ENCODE measurements at regions not wholly inside any gene's neighbourhood (a gene's known extent, or its start where the extent isn't known, plus 50 kb on each side); places are given as distances from the start of the nearest gene placed in this dataset.

DNA sequence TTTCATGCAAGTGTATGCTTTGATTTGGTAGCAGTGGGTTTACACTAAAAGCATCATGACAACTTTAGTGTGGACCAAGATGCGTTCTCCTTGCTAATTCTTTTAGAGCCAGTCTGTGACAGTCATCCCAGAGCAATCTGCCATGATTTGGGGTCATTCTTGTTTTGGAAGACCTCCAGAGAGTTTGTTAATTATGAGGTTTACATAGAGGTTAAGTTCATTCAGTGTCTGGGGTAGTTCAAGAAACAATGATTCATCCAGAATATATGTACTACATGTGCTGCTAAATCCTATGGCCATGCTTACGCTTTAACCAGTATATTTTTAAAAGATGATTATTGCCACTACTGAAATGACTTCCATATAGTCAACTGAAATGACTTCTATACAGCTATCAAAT lies 328.5 kb upstream of the AGA start:
- TF ChIP-seq FOXP2 (optimal IDR thresholded peaks at IDR 0.05; ENCODE audit: control extremely low read depth, extremely low read length, insufficient read depth): no peak
- no peak for TF ChIP-seq EZH2 (IDR thresholded peaks at IDR 0.05)
- TF ChIP-seq POLR2AphosphoS5 (IDR thresholded peaks at IDR 0.05; ENCODE audit: borderline replicate concordance, low read depth, low read length): no peak
- Histone ChIP-seq H3K9me3 (ENCODE audit: low read depth, low read length) (no peaks in the 10 kb centered on the region), H3K36me3 (ENCODE audit: insufficient read depth, low read length) (no peaks in the 10 kb centered on the region), H3K4me3 (no peak overlapping the region), H3K27ac (no peak overlapping the region), H3K9ac (ENCODE audit: insufficient read length) (no peak overlapping the region)
- DNase-seq (ENCODE audit: low read depth, low spot score): no peak

DNA sequence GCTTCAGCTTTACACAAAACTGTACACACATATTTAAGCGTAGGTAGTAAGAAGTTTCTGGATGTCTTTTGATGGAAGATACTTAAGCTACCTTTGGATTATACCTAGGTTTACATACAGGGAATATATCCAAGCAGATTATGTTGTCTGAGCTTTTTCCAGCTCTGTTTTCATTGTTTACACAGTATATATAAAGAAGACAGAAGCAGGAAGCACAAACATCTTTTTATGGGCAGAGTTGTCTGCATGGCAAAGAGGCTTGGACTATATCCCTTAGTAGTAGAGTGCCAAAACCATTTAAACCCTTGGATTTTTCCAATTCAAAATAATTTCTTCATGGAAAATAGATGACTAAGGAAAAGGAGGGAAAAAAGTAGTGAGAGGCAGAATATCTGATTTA lies 329.4 kb upstream of the AGA start:
- DNase-seq (ENCODE audit: low read depth, low spot score): no peak
- TF ChIP-seq FOXP2 (optimal IDR thresholded peaks at IDR 0.05; ENCODE audit: control extremely low read depth, extremely low read length, insufficient read depth): no peak
- no peak for TF ChIP-seq POLR2AphosphoS5 (IDR thresholded peaks at IDR 0.05; ENCODE audit: borderline replicate concordance, low read depth, low read length)
- no peak for TF ChIP-seq EZH2 (IDR thresholded peaks at IDR 0.05)
- Histone ChIP-seq H3K9me3 (ENCODE audit: low read depth, low read length) (no peaks in the 10 kb centered on the region), H3K9ac (ENCODE audit: insufficient read length) (no peak overlapping the region), H3K27ac (no peak overlapping the region), H3K36me3 (ENCODE audit: insufficient read depth, low read length) (no peaks in the 10 kb centered on the region), H3K4me3 (no peak overlapping the region)

DNA sequence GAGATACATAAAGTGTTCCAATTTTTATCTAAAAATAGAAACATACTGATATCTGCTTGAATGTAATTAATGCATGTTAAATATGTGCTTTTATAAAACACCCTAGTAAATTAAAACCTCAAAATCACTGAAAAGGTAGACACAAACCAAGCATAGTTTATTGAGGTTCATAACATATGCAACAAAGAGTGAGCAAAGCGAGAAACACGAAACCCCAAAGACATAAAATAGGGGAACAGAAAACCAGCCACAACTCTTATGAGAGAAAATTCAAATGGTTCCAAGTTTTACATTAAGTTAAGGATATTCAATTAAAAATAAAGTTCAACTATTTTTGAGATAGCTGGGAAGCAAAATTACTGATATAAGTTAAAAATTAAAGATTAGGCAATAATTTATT lies 336.4 kb upstream of the AGA start:
- Histone ChIP-seq H3K9ac (ENCODE audit: insufficient read length) (no peak overlapping the region), H3K4me3 (no peak overlapping the region), H3K27ac (no peak overlapping the region), H3K36me3 (ENCODE audit: insufficient read depth, low read length) (no peaks in the 10 kb centered on the region), H3K9me3 (ENCODE audit: low read depth, low read length) (no peaks in the 10 kb centered on the region)
- no peak for DNase-seq (ENCODE audit: low read depth, low spot score)
- TF ChIP-seq POLR2AphosphoS5 (IDR thresholded peaks at IDR 0.05; ENCODE audit: borderline replicate concordance, low read depth, low read length) (no peak), FOXP2 (optimal IDR thresholded peaks at IDR 0.05; ENCODE audit: control extremely low read depth, extremely low read length, insufficient read depth) (no peak), EZH2 (IDR thresholded peaks at IDR 0.05) (no peak)

DNA sequence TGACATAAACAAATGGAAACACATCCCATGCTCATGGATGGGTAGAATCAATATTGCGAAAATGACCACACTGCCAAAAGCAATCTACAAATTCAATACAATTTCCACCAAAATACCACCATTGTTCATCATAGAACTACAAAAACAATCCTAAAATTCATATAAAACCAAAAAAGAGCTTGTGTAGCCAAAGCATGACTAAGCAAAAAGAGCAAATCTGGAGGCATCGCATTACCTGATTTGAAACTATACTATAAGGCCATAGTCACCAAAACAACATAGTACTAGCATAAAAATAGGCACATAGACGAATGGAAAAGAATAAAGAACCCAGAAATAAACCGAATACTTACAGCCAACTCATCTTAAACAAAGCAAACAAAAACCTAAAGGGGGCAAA lies 342.8 kb upstream of the AGA start:
- TF ChIP-seq POLR2AphosphoS5 (IDR thresholded peaks at IDR 0.05; ENCODE audit: borderline replicate concordance, low read depth, low read length): no peak
- no peak overlapping the region for H3K27ac ChIP-seq
- H3K9ac ChIP-seq (ENCODE audit: insufficient read length): no peak overlapping the region
- no peak for DNase-seq (ENCODE audit: low read depth, low spot score)
- no peaks in the 10 kb centered on the region for H3K36me3 ChIP-seq (ENCODE audit: insufficient read depth, low read length)
- H3K4me3 ChIP-seq: no peak overlapping the region
- H3K9me3 ChIP-seq (ENCODE audit: low read depth, low read length): no peaks in the 10 kb centered on the region

DNA sequence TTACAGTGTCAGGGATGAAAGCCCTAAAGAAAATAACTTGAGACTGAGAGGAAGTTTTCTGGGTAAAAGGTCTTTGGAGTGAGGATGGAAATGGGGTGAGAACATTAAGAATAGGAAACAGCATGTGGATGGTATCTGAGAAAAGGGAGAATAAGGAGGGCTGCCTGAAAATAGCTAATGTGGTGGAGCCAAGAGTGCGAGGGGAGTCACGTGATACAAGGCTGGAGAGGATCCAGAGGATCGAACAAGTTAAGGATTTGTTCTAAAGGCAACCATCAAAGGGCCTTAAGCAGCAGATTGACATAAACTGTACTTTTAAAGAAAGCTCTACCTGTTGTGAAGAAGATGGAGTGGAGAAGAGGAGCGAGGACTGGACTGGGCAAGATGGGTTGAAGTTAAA lies 347.4 kb upstream of the AGA start:
- Histone ChIP-seq H3K9ac (ENCODE audit: insufficient read length) (no peak overlapping the region), H3K4me3 (no peak overlapping the region), H3K27ac (no peak overlapping the region), H3K36me3 (ENCODE audit: insufficient read depth, low read length) (no peaks in the 10 kb centered on the region), H3K9me3 (ENCODE audit: low read depth, low read length) (no peaks in the 10 kb centered on the region)
- no peak for TF ChIP-seq POLR2AphosphoS5 (IDR thresholded peaks at IDR 0.05; ENCODE audit: borderline replicate concordance, low read depth, low read length)
- TF ChIP-seq EZH2 (IDR thresholded peaks at IDR 0.05): no peak
- TF ChIP-seq FOXP2 (optimal IDR thresholded peaks at IDR 0.05; ENCODE audit: control extremely low read depth, extremely low read length, insufficient read depth): no peak
- no peak for DNase-seq (ENCODE audit: low read depth, low spot score)

DNA sequence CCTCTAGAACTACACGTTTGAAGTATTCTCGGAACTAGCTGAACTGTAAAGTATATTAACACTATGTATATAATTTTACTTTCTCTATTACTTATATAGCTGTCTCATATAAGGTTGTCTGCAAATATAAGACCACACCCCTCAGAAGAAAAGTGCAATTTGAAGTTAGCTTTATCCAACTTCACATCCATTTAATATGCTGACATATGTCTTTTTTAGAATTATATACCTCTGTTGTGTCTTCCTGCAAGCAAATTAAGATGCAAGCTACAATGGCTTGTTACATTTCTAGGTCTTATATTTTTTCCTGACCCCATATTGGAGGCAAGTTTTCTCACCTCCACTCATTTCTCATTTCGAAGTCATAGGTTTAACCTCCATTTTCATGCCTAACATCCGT lies 349.0 kb upstream of the AGA start:
- Histone ChIP-seq H3K36me3 (ENCODE audit: insufficient read depth, low read length) (no peaks in the 10 kb centered on the region), H3K9me3 (ENCODE audit: low read depth, low read length) (no peaks in the 10 kb centered on the region), H3K27ac (no peak overlapping the region), H3K9ac (ENCODE audit: insufficient read length) (no peak overlapping the region), H3K4me3 (no peak overlapping the region)
- no peak for TF ChIP-seq EZH2 (IDR thresholded peaks at IDR 0.05)
- TF ChIP-seq FOXP2 (optimal IDR thresholded peaks at IDR 0.05; ENCODE audit: control extremely low read depth, extremely low read length, insufficient read depth): no peak
- no peak for TF ChIP-seq POLR2AphosphoS5 (IDR thresholded peaks at IDR 0.05; ENCODE audit: borderline replicate concordance, low read depth, low read length)
- no peak for DNase-seq (ENCODE audit: low read depth, low spot score)

DNA sequence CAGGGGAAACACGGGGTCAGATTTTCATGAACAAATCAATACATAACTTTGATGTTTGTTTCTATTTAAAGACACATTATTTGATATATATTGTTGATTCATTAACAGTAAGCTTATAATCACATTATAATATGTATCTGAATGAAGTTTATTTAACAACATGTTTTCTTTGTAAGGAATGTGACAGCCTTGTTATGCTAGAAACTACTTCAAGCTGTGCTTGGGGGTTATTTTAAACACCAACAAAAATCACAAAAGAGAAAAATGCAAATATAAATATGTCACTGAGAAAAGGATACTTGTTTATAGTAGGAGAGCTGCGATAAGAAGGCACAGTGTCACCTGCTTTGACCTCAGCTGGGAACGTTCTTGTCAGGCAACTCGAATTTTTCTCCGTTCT lies 354.6 kb upstream of the AGA start:
- Histone ChIP-seq H3K9me3 (ENCODE audit: low read depth, low read length) (no peaks in the 10 kb centered on the region), H3K9ac (ENCODE audit: insufficient read length) (no peak overlapping the region), H3K27ac (no peak overlapping the region), H3K36me3 (ENCODE audit: insufficient read depth, low read length) (no peaks in the 10 kb centered on the region), H3K4me3 (no peak overlapping the region)
- no peak for DNase-seq (ENCODE audit: low read depth, low spot score)
- TF ChIP-seq FOXP2 (optimal IDR thresholded peaks at IDR 0.05; ENCODE audit: control extremely low read depth, extremely low read length, insufficient read depth) (no peak), POLR2AphosphoS5 (IDR thresholded peaks at IDR 0.05; ENCODE audit: borderline replicate concordance, low read depth, low read length) (no peak), EZH2 (IDR thresholded peaks at IDR 0.05) (no peak)

DNA sequence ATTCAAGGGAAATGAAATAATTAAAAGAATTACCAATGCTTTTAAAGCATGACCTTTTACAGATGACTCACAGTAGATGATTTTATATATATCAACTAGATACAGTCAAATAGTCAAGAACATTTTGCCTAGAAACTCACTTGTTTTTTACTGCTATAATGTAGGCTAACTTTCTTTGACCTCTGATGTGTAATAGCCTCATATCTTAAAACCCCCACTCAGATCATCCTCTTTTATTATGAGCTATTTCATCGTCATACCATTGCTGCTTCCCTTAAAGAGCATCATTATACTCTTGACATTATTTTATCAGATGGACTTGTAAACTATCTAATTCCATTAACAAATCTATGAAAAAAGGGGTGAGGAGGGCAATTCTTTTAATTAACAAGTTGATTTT lies 355.9 kb upstream of the AGA start:
- no peak for TF ChIP-seq FOXP2 (optimal IDR thresholded peaks at IDR 0.05; ENCODE audit: control extremely low read depth, extremely low read length, insufficient read depth)
- no peak for TF ChIP-seq POLR2AphosphoS5 (IDR thresholded peaks at IDR 0.05; ENCODE audit: borderline replicate concordance, low read depth, low read length)
- no peak for TF ChIP-seq EZH2 (IDR thresholded peaks at IDR 0.05)
- Histone ChIP-seq H3K9me3 (ENCODE audit: low read depth, low read length) (no peaks in the 10 kb centered on the region), H3K27ac (no peak overlapping the region), H3K36me3 (ENCODE audit: insufficient read depth, low read length) (no peaks in the 10 kb centered on the region), H3K4me3 (no peak overlapping the region), H3K9ac (ENCODE audit: insufficient read length) (no peak overlapping the region)
- DNase-seq (ENCODE audit: low read depth, low spot score): no peak

DNA sequence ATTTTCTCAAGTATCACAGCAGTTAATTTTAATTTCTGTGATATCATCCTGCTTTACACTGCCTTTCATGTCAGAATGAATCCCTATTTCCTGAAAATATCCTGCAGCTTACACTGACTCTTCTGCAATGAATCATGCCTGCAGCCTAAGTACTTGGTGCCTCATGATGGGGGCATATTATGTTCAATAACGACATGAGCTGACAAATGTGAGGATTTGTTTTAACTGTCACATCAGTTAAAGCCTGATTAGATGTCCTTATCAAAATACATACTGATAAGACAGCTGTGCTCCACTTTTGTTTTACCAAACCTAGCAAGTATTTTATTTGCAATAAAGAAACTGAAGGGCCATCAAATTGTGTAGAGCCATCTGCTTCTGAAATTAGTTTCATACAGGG lies 359.9 kb upstream of the AGA start:
- H3K27ac ChIP-seq: no peak overlapping the region
- no peak overlapping the region for H3K4me3 ChIP-seq
- no peaks in the 10 kb centered on the region for H3K36me3 ChIP-seq (ENCODE audit: insufficient read depth, low read length)
- DNase-seq (ENCODE audit: low read depth, low spot score): no peak
- H3K9ac ChIP-seq (ENCODE audit: insufficient read length): no peak overlapping the region
- H3K9me3 ChIP-seq (ENCODE audit: low read depth, low read length): no peaks in the 10 kb centered on the region
- TF ChIP-seq EZH2 (IDR thresholded peaks at IDR 0.05) (no peak), POLR2AphosphoS5 (IDR thresholded peaks at IDR 0.05; ENCODE audit: borderline replicate concordance, low read depth, low read length) (no peak), FOXP2 (optimal IDR thresholded peaks at IDR 0.05; ENCODE audit: control extremely low read depth, extremely low read length, insufficient read depth) (no peak)
